K562 (cell line): ENCODE measurements at regions not wholly inside any gene's neighbourhood (a gene's known extent, or its start where the extent isn't known, plus 50 kb on each side); places are given as distances from the start of the nearest gene placed in this dataset.

Experiments
- ATAC-seq: fragments of 200-7000 bp; cut with Tn5 transposase; 3 replicates; pipeline ENCODE4 v1.9.1; 2020; ENCODE audit warnings: moderate library complexity
- BruUV-seq: library from RNA; stranded (reverse); fragments of 400-500 nt; replicated peaks from 2 replicates; lab custom pipeline; 2021; lab: Mats Ljungman, UMichigan
- CTCF ChIA-PET: fragments of 300-600 bp; formaldehyde crosslinking; extraction: SDS; loops from one replicate; lab custom pipeline; 2021; ENCODE audit warnings: low intra/inter-chr PET ratio; lab: Yijun Ruan, JAX
- POLR2A ChIA-PET: fragments of 300-600, 350-650 bp; sonication (Branson Sonifier 250); formaldehyde crosslinking; extraction: SDS; loops from one replicate; lab custom pipeline; 2021; ENCODE audit warnings: antibody characterized with exemption, inconsistent platforms; lab: Yijun Ruan, JAX
- DNase-seq, 4 experiments: peaks; one replicate each; pipeline versions ENCODE4 v3.0.0 to v3.0.0-alpha.2; 2011 to 2018; ENCODE audit warnings: low spot score in 3 of 4, mixed read lengths in 3 of 4; ENCODE audit errors: extremely low read depth in 1 of 4
- FAIRE-seq: peaks from 2 replicates; lab custom pipeline; 2011; peaks lifted over from hg19 to GRCh38; lab: Jason Lieb, UNC
- H2AFZ ChIP-seq: 2 replicates; pipeline ENCODE4 v1.6.0; 2011; ENCODE audit warnings: low read depth, low read length, control low read depth, inconsistent platforms
- H3K27ac ChIP-seq: fragments of 200-600 bp; 3 replicates; pipeline ENCODE4 v1.8.0; 2011; ENCODE audit warnings: low read depth, mild to moderate bottlenecking, control low read depth, inconsistent platforms, low read length, moderate library complexity, mixed read lengths; ENCODE audit errors: extremely low read depth
- H3K27me3 ChIP-seq, 2 experiments: fragments of 300-600 bp in 1 of 2; 2 replicates in 1 of 2; 3 replicates in 1 of 2; pipeline versions ENCODE4 v1.6.0 to v1.8.0; 2011; ENCODE audit warnings: inconsistent platforms in 2 of 2, low read length in 2 of 2, mild to moderate bottlenecking in 1 of 2, mixed read lengths in 1 of 2, moderate library complexity in 1 of 2; ENCODE audit not compliant: control insufficient read depth in 2 of 2, insufficient read depth in 2 of 2
- H3K36me3 ChIP-seq: fragments of 300-600 bp; 3 replicates; pipeline ENCODE4 v1.8.0; 2011; ENCODE audit warnings: mild to moderate bottlenecking, low read length, inconsistent platforms; ENCODE audit not compliant: control insufficient read depth, insufficient read depth
- H3K4me1 ChIP-seq, 2 experiments: fragments of 200-600 bp in 1 of 2; replicated peaks in 1 of 2; 2 replicates in 1 of 2; 3 replicates in 1 of 2; pipeline versions ENCODE4 v1.5.1 to v1.8.0; 2011; ENCODE audit warnings: inconsistent platforms in 2 of 2, low read length in 2 of 2, mild to moderate bottlenecking in 1 of 2, mixed read lengths in 1 of 2, moderate library complexity in 1 of 2; ENCODE audit not compliant: control insufficient read depth in 2 of 2, insufficient read depth in 2 of 2
- H3K4me2 ChIP-seq: 2 replicates; pipeline ENCODE4 v1.6.1; 2011; ENCODE audit warnings: low read length, control low read depth, inconsistent platforms, mixed read lengths; ENCODE audit not compliant: insufficient read depth
- H3K4me3 ChIP-seq: fragments of 200-600 bp; sonication (generic), shearing (Covaris generic); 2 replicates; pipeline ENCODE4 v1.5.1; 2016; ENCODE audit warnings: control low read depth, inconsistent platforms
- H3K79me2 ChIP-seq: fragments of 200-600 bp; 3 replicates; pipeline ENCODE4 v1.8.0; 2011; ENCODE audit warnings: low read length, inconsistent platforms; ENCODE audit not compliant: control insufficient read depth, insufficient read depth
- H3K9ac ChIP-seq, 2 experiments: 2 replicates each; pipeline versions ENCODE4 v1.6.0 to v1.6.1; 2011; ENCODE audit warnings: low read depth in 2 of 2, low read length in 2 of 2, control low read depth in 1 of 2, inconsistent platforms in 1 of 2, mild to moderate bottlenecking in 1 of 2, mixed read lengths in 1 of 2; ENCODE audit not compliant: insufficient read depth in 1 of 2
- H3K9me1 ChIP-seq: one replicate; pipeline ENCODE4 v1.6.0; 2011; ENCODE audit warnings: inconsistent platforms, mild to moderate bottlenecking, low read length, moderate library complexity; ENCODE audit not compliant: control insufficient read depth, insufficient read depth
- H3K9me3 ChIP-seq: replicated peaks from 2 replicates; pipeline ENCODE4 v1.5.1; 2011; ENCODE audit warnings: low read depth, low read length, inconsistent platforms; ENCODE audit not compliant: control insufficient read depth, insufficient read depth
- H4K20me1 ChIP-seq: replicated peaks from 2 replicates; pipeline ENCODE4 v1.6.1; 2011; ENCODE audit warnings: low read length, inconsistent platforms, mixed read lengths; ENCODE audit not compliant: control insufficient read depth, insufficient read depth
- BDP1 ChIP-seq: IDR thresholded peaks from 3 replicates; pipeline ENCODE4 v1.6.1; 2011; ENCODE audit not compliant: insufficient read length, insufficient read depth
- KLF1 ChIP-seq: fragments of 450-650 bp; IDR thresholded peaks from 2 replicates; pipeline ENCODE4 v1.6.1; 2016; ENCODE audit warnings: missing genetic modification characterization, missing compliant biosample characterization
- NELFE ChIP-seq: IDR thresholded peaks from 2 replicates; pipeline ENCODE4 v1.6.1; 2011; ENCODE audit warnings: mild to moderate bottlenecking; ENCODE audit not compliant: insufficient read depth, insufficient read length
- RBM39 ChIP-seq: fragments of 200-400 bp; formaldehyde crosslinking; optimal IDR thresholded peaks from 2 replicates; pipeline ENCODE3; 2018; ENCODE audit warnings: low read depth, low read length
- SMC3 ChIP-seq: conservative IDR thresholded peaks from 2 replicates; pipeline ENCODE4 v1.6.1; 2011; ENCODE audit warnings: low read depth, low read length, improper control_type of control experiment; ENCODE audit not compliant: insufficient read depth
- ZNF551 ChIP-seq: fragments of 250-450 bp; sonication (Bioruptor Pico); IDR thresholded peaks from 2 replicates; pipeline ENCODE4 v1.5.0; 2021; ENCODE audit warnings: mild to moderate bottlenecking, moderate library complexity
- ZNF766 ChIP-seq: fragments of 200-800 bp; sonication (Bioruptor generic); conservative IDR thresholded peaks from 2 replicates; pipeline ENCODE4 v1.6.1; 2016; ENCODE audit warnings: missing genetic modification characterization, missing compliant biosample characterization
- WGBS: fragments of 100-300 bp; shearing (Covaris generic); methylation state at CpG from one replicate; pipeline ENCODE4 v1.1.6; 2016; ENCODE audit warnings: low coverage, mixed read lengths; ENCODE audit not compliant: insufficient coverage; ENCODE audit errors: missing lambda C conversion rate; 5-methylcytosine and 5-hydroxymethylcytosine counted together
- in situ Hi-C: fragments of 300-500 bp; cut with MboI; formaldehyde crosslinking; loops from 4 replicates; pipeline ENCODE4 v1.15.0; 2018; ENCODE audit warnings: inconsistent platforms, mixed read lengths
- intact Hi-C: fragments of 100-400 bp; cut with micrococcal nuclease; formaldehyde crosslinking; loops from 2 replicates; pipeline ENCODE4 v1.14.2; 2022
- TF ChIP-seq, protein P1 (sequence below): fragments of 450-650 bp; IDR thresholded peaks from one replicate; pipeline ENCODE4 v1.6.1; 2018; ENCODE audit warnings: mild to moderate bottlenecking, moderate library complexity; ENCODE audit not compliant: partially characterized antibody
- TF ChIP-seq, protein P2 (sequence below), 2 experiments: fragments of 450-650 bp; conservative IDR thresholded peaks; 2 replicates each; pipeline ENCODE4 v1.6.1; 2017; ENCODE audit warnings: mild to moderate bottlenecking in 2 of 2, moderate library complexity in 2 of 2

- TF ChIP-seq RBM39: no peak
Measured at GRCh38 chr10:88194961-88195367, 331.5 kb downstream of the PTEN start (continued).

GRCh38 chr10:88195841-88196240 lies 332.4 kb downstream of the PTEN start:
- no peaks in the 10 kb centered on the region for H3K79me2 ChIP-seq
- H3K4me1 ChIP-seq: no peaks in the 10 kb centered on the region
- no peak overlapping the region for H3K4me3 ChIP-seq
- no peak overlapping the region for H2AFZ ChIP-seq
- H3K9me3 ChIP-seq: no peaks in the 10 kb centered on the region
- H3K9me1 ChIP-seq: no peaks in the 10 kb centered on the region
- in situ Hi-C loops: no loop called here
- ATAC-seq: no peak
- H3K9ac ChIP-seq: no peak overlapping the region
- TF ChIP-seq, protein P1, sequence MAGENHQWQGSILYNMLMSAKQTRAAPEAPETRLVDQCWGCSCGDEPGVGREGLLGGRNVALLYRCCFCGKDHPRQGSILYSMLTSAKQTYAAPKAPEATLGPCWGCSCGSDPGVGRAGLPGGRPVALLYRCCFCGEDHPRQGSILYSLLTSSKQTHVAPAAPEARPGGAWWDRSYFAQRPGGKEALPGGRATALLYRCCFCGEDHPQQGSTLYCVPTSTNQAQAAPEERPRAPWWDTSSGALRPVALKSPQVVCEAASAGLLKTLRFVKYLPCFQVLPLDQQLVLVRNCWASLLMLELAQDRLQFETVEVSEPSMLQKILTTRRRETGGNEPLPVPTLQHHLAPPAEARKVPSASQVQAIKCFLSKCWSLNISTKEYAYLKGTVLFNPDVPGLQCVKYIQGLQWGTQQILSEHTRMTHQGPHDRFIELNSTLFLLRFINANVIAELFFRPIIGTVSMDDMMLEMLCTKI: no peak
- TF ChIP-seq KLF1 (no peak), ZNF551 (CRISPR knock-in tag) (no peak), ZNF766 (CRISPR knock-in tag) (no peak), NELFE (no peak), SMC3 (no peak), BDP1 (no peak)
- TF ChIP-seq, protein P2, sequence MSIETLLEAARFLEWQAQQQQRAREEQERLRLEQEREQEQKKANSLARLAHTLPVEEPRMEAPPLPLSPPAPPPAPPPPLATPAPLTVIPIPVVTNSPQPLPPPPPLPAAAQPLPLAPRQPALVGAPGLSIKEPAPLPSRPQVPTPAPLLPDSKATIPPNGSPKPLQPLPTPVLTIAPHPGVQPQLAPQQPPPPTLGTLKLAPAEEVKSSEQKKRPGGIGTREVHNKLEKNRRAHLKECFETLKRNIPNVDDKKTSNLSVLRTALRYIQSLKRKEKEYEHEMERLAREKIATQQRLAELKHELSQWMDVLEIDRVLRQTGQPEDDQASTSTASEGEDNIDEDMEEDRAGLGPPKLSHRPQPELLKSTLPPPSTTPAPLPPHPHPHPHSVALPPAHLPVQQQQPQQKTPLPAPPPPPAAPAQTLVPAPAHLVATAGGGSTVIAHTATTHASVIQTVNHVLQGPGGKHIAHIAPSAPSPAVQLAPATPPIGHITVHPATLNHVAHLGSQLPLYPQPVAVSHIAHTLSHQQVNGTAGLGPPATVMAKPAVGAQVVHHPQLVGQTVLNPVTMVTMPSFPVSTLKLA (conservative IDR thresholded peaks at IDR 0.05): no peak
- H3K36me3 ChIP-seq: no peaks in the 10 kb centered on the region
- no peak overlapping the region for H3K27ac ChIP-seq
- DNase-seq: no peak
- FAIRE-seq: no peak
- no peak overlapping the region for H3K4me2 ChIP-seq
- WGBS: 0% methylated on average over 2 of the region's 2 CpGs
- H4K20me1 ChIP-seq: no peaks in the 10 kb centered on the region
- no TSS peak for BruUV-seq
- no peaks in the 10 kb centered on the region for H3K27me3 ChIP-seq
- ChIA-PET CTCF (no interaction called here), POLR2A (no interaction called here)
- intact Hi-C loops: no loop called here
